ENCODE measurements at regions not wholly inside any gene's neighbourhood (a gene's known extent, or its start where the extent isn't known, plus 50 kb on each side); places are given as distances from the start of the nearest gene placed in this dataset.

DNA sequence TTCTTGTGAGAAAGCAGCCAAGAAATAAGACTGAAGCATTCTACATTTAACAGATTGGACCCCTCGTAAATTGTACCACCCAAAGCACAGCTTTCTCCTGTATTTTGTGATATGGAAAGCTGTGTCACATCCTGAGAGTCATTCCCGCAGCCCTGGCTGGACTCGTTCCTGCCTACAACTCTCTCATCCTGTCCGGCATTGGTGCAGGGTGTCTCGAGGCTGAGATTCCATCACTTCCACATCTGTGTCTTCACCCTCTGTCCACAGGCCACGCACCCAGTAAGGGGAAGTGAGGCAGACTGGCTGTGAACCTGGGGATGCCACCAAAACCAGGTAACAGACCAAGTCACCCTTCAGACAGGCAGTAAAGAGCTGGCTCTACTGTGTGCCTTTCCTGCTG lies 146.2 kb upstream of the KLF6 start:
- Mint-ChIP-seq H3K4me1 (ENCODE audit: low read depth, unreplicated experiment) (no peaks in the 10 kb centered on the region), H3K27me3 (ENCODE audit: insufficient read depth, unreplicated experiment) (no peaks in the 10 kb centered on the region), H3K4me3 (ENCODE audit: unreplicated experiment) (no peak overlapping the region), H3K36me3 (ENCODE audit: insufficient read depth, unreplicated experiment) (no peaks in the 10 kb centered on the region), H3K9me3 (ENCODE audit: unreplicated experiment) (no peaks in the 10 kb centered on the region), H3K27ac (ENCODE audit: unreplicated experiment) (no peak overlapping the region)
- no TSS peak for BruUV-seq (replicated peaks)
- H3K36me3 ChIP-seq (ENCODE audit: control insufficient read depth, insufficient read depth, low read length), result no peaks in the 10 kb centered on the region
- no peaks in the 10 kb centered on the region for H3K27me3 ChIP-seq (replicated peaks; ENCODE audit: control insufficient read depth, insufficient read depth, low read length)
- intact Hi-C loops (cut with micrococcal nuclease; ENCODE audit: unreplicated experiment), result no loop called here
- H3K9me3 ChIP-seq, result no peaks in the 10 kb centered on the region; the same call in 1 of the 2 replicates
- TF ChIP-seq, protein P1, sequence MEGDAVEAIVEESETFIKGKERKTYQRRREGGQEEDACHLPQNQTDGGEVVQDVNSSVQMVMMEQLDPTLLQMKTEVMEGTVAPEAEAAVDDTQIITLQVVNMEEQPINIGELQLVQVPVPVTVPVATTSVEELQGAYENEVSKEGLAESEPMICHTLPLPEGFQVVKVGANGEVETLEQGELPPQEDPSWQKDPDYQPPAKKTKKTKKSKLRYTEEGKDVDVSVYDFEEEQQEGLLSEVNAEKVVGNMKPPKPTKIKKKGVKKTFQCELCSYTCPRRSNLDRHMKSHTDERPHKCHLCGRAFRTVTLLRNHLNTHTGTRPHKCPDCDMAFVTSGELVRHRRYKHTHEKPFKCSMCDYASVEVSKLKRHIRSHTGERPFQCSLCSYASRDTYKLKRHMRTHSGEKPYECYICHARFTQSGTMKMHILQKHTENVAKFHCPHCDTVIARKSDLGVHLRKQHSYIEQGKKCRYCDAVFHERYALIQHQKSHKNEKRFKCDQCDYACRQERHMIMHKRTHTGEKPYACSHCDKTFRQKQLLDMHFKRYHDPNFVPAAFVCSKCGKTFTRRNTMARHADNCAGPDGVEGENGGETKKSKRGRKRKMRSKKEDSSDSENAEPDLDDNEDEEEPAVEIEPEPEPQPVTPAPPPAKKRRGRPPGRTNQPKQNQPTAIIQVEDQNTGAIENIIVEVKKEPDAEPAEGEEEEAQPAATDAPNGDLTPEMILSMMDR (IDR thresholded peaks at IDR 0.05; ENCODE audit: insufficient read depth in 1 of 2, low read depth in 1 of 2, low read length in 1 of 2, severe bottlenecking in 1 of 2, unreplicated experiment in 1 of 2), result no peak
- ChIA-PET CTCF (interaction anchor here (0.6 kb wide), 1 partner anchor 182 kb away, joined by 5 read pairs; no protein-coding TSS in a partner anchor), POLR2A (no interaction called here)
- peaks cover 4% of the 10 kb centered on the region; the same call in 1 of the 2 replicates for H3K4me1 ChIP-seq
- DNase-seq, result no peak
- H3K4me3 ChIP-seq (ENCODE audit: low read depth, low read length), result no peak overlapping the region

DNA sequence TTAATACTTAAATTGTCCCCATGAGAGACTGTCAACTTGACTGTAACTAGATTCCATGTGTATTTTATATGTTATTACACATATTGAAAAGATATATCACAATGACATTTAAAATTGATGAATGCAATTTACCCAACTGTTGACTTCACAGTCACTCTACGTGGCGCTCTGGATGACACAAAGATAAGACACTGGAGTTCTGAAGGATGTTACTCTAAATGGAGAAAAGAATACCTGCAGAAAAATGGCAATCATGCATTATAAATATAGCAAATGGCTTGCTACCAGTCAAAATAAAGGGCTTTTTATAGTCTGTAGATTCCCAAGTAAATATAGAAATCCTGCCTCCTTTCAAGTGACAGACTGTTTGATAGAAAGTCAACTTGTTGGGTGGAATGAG lies 143.6 kb upstream of the KLF6 start:
- no peak for DNase-seq
- Histone ChIP-seq H3K36me3 (ENCODE audit: control insufficient read depth, insufficient read depth, low read length) (no peaks in the 10 kb centered on the region), H3K27me3 (replicated peaks; ENCODE audit: control insufficient read depth, insufficient read depth, low read length) (no peaks in the 10 kb centered on the region), H3K9me3 (no peaks in the 10 kb centered on the region), H3K4me1 (peaks cover 6% of the 10 kb centered on the region; the same call in 1 of the 2 replicates), H3K4me3 (ENCODE audit: low read depth, low read length) (no peak overlapping the region)
- no TSS peak for BruUV-seq (replicated peaks)
- TF ChIP-seq, protein P1 (IDR thresholded peaks at IDR 0.05; ENCODE audit: insufficient read depth in 1 of 2, low read depth in 1 of 2, low read length in 1 of 2, severe bottlenecking in 1 of 2, unreplicated experiment in 1 of 2), result no peak
- intact Hi-C loops (cut with micrococcal nuclease; ENCODE audit: unreplicated experiment), result no loop called here
- Mint-ChIP-seq H3K27ac (ENCODE audit: unreplicated experiment) (no peak overlapping the region), H3K9me3 (ENCODE audit: unreplicated experiment) (no peaks in the 10 kb centered on the region), H3K36me3 (ENCODE audit: insufficient read depth, unreplicated experiment) (peaks cover 8% of the 10 kb centered on the region), H3K4me1 (ENCODE audit: low read depth, unreplicated experiment) (no peaks in the 10 kb centered on the region), H3K4me3 (ENCODE audit: unreplicated experiment) (no peak overlapping the region), H3K27me3 (ENCODE audit: insufficient read depth, unreplicated experiment) (no peaks in the 10 kb centered on the region)
- ChIA-PET CTCF (no interaction called here), POLR2A (no interaction called here)

DNA sequence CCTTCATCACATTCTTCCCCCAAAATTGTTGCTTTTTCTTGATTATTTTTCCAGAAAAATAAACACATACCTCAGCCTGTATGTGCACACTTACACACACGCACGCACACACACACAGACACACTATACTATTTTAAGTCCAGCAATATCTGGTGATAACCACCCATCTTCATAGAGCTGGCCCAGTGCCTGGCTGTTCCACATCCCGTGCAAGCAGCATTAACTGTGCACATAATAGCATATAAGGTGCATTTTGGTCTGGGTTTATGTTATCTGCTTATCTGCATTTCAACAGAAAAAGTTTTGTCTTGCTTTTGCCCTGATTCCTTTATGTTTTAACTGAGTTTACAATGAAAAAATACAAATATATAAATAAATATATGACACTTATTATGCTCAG lies 143.1 kb upstream of the KLF6 start:
- no peak overlapping the region for H3K27ac Mint-ChIP-seq (ENCODE audit: unreplicated experiment)
- H3K9me3 ChIP-seq, result peaks cover under 1% of the 10 kb centered on the region; the same call in 1 of the 2 replicates
- no peaks in the 10 kb centered on the region for H3K27me3 ChIP-seq (replicated peaks; ENCODE audit: control insufficient read depth, insufficient read depth, low read length)
- no peak overlapping the region for H3K4me3 Mint-ChIP-seq (ENCODE audit: unreplicated experiment)
- no peaks in the 10 kb centered on the region for H3K27me3 Mint-ChIP-seq (ENCODE audit: insufficient read depth, unreplicated experiment)
- H3K9me3 Mint-ChIP-seq (ENCODE audit: unreplicated experiment), result no peaks in the 10 kb centered on the region
- intact Hi-C loops (cut with micrococcal nuclease; ENCODE audit: unreplicated experiment), result no loop called here
- H3K36me3 Mint-ChIP-seq (ENCODE audit: insufficient read depth, unreplicated experiment), result peaks cover 8% of the 10 kb centered on the region
- POLR2A ChIA-PET, result no interaction called here
- TF ChIP-seq, protein P1 (IDR thresholded peaks at IDR 0.05; ENCODE audit: insufficient read depth in 1 of 2, low read depth in 1 of 2, low read length in 1 of 2, severe bottlenecking in 1 of 2, unreplicated experiment in 1 of 2), result no peak
- no peak for DNase-seq
- CTCF ChIA-PET, result no interaction called here
- BruUV-seq (replicated peaks), result no TSS peak
- H3K4me1 Mint-ChIP-seq (ENCODE audit: low read depth, unreplicated experiment), result no peaks in the 10 kb centered on the region
- H3K36me3 ChIP-seq (ENCODE audit: control insufficient read depth, insufficient read depth, low read length), result no peaks in the 10 kb centered on the region
- H3K4me3 ChIP-seq (ENCODE audit: low read depth, low read length), result no peak overlapping the region
- peaks cover 6% of the 10 kb centered on the region; the same call in 1 of the 2 replicates for H3K4me1 ChIP-seq
